Esophagus muscularis mucosa (tissue), 3 donors: ENCODE measurements at regions not wholly inside any gene's neighbourhood (a gene's known extent, or its start where the extent isn't known, plus 50 kb on each side); places are given as distances from the start of the nearest gene placed in this dataset.

ENCODE experiments used
- POLR2A ChIP-seq: fragments of 450-650 bp; IDR thresholded peaks from one replicate; pipeline ENCODE4 v1.6.1; 2017; ENCODE audit warnings: antibody characterized with exemption, moderate library complexity, mild to moderate bottlenecking, low read depth
- POLR2AphosphoS5 ChIP-seq, 2 donors: sonication (generic); formaldehyde crosslinking; IDR thresholded peaks; one replicate each; pipeline ENCODE4 v1.6.1; 2017; ENCODE audit warnings: antibody characterized with exemption in 2 of 2
- TF ChIP-seq, protein P1 (sequence below), 3 experiments: fragments of 200-600 bp in 2 of 3; fragments of 450-650 bp in 1 of 3; sonication (generic) in 2 of 3; IDR thresholded peaks; one replicate each; pipeline ENCODE4 v1.5.1; 2017 to 2019; ENCODE audit warnings: antibody characterized with exemption in 3 of 3, mild to moderate bottlenecking in 2 of 3, moderate library complexity in 1 of 3

DNA sequence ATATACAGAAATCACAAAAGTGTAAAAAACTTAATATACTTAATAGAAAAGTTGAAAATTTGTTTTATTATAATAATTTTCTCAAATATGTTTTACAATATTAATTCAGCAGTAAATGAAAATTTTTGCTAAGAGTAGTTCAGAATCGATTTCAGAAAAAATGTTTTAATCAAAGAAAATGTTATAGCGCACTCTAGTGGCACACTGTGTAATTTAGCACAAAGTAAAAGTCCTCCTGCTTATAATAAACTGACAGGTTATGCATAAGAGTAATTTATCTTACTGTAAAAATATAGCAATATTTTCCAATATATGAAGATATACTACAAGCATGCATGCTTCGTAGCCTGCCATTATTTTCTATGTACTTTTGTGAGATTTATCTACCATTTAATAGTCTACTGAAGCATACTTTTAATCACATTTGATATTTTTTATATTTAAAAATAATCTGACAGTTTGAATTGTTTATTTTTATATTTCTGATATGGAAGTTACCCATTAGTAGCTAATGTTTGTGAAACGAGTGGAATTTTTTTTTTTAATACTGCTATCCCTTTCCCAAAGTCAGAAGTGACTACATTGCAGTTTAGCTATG, 217.9 kb upstream of the KLHL4 start:
- TF ChIP-seq, protein P1, sequence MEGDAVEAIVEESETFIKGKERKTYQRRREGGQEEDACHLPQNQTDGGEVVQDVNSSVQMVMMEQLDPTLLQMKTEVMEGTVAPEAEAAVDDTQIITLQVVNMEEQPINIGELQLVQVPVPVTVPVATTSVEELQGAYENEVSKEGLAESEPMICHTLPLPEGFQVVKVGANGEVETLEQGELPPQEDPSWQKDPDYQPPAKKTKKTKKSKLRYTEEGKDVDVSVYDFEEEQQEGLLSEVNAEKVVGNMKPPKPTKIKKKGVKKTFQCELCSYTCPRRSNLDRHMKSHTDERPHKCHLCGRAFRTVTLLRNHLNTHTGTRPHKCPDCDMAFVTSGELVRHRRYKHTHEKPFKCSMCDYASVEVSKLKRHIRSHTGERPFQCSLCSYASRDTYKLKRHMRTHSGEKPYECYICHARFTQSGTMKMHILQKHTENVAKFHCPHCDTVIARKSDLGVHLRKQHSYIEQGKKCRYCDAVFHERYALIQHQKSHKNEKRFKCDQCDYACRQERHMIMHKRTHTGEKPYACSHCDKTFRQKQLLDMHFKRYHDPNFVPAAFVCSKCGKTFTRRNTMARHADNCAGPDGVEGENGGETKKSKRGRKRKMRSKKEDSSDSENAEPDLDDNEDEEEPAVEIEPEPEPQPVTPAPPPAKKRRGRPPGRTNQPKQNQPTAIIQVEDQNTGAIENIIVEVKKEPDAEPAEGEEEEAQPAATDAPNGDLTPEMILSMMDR (IDR thresholded peaks at IDR 0.05): peak in 2 of 3 experiments; percentile 41 to 46
- TF ChIP-seq POLR2A: no peak
- TF ChIP-seq POLR2AphosphoS5 (IDR thresholded peaks at IDR 0.05): no peak
